ENCODE measurements at regions not wholly inside any gene's neighbourhood (a gene's known extent, or its start where the extent isn't known, plus 50 kb on each side); places are given as distances from the start of the nearest gene placed in this dataset.

DNA sequence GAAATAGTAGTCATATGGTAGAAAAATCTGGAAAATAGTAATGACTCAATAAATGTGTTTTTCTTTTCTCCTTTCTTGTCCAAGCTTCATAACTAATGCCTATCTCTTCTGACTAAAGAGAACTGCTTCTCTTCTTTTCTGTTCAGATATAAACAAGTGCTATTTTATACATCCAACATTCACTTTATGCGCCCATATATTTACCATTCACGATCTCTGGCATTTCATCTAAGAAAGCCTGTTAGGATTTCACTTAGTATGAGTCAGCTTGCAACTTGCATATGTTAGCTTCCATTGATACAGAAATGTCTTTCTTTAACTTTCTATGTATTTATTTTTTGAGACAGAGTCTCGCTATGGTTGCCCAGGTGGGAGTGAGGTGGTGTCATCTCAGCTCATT is 224.9 kb downstream of the VAPA start:
- Histone ChIP-seq H3K4me1 (peaks cover 35% of the 10 kb centered on the region), H3K27me3 (no peaks in the 10 kb centered on the region), H3K4me3 (no peak overlapping the region), H3K36me3 (no peaks in the 10 kb centered on the region), H3K27ac (no peak overlapping the region), H3K9me3 (no peaks in the 10 kb centered on the region)
- intact Hi-C loops (cut with DNase I), result no loop called here
- no peak for DNase-seq (ENCODE audit: extremely low spot score in 2 of 2)
- TF ChIP-seq, protein P1, sequence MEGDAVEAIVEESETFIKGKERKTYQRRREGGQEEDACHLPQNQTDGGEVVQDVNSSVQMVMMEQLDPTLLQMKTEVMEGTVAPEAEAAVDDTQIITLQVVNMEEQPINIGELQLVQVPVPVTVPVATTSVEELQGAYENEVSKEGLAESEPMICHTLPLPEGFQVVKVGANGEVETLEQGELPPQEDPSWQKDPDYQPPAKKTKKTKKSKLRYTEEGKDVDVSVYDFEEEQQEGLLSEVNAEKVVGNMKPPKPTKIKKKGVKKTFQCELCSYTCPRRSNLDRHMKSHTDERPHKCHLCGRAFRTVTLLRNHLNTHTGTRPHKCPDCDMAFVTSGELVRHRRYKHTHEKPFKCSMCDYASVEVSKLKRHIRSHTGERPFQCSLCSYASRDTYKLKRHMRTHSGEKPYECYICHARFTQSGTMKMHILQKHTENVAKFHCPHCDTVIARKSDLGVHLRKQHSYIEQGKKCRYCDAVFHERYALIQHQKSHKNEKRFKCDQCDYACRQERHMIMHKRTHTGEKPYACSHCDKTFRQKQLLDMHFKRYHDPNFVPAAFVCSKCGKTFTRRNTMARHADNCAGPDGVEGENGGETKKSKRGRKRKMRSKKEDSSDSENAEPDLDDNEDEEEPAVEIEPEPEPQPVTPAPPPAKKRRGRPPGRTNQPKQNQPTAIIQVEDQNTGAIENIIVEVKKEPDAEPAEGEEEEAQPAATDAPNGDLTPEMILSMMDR (IDR thresholded peaks at IDR 0.05), result no peak
- TF ChIP-seq POLR2A (IDR thresholded peaks at IDR 0.05) (no peak), POLR2AphosphoS5 (IDR thresholded peaks at IDR 0.05; ENCODE audit: insufficient read depth in 1 of 2, low read depth in 1 of 2) (no peak)

GRCh38 chr18:10139783-10140410 is 226.1 kb downstream of the VAPA start:
- intact Hi-C loops (cut with DNase I), result no loop called here
- Histone ChIP-seq H3K4me3 (no peak overlapping the region), H3K27ac (peak overlapping the region; percentile 74), H3K4me1 (peaks cover 35% of the 10 kb centered on the region), H3K27me3 (no peaks in the 10 kb centered on the region), H3K36me3 (no peaks in the 10 kb centered on the region), H3K9me3 (no peaks in the 10 kb centered on the region)
- TF ChIP-seq, protein P1 (IDR thresholded peaks at IDR 0.05), result no peak
- TF ChIP-seq POLR2AphosphoS5 (IDR thresholded peaks at IDR 0.05; ENCODE audit: insufficient read depth in 1 of 2, low read depth in 1 of 2) (no peak), POLR2A (IDR thresholded peaks at IDR 0.05) (no peak)
- DNase-seq (ENCODE audit: extremely low spot score in 2 of 2), result peak in 1 of 2 donors; percentile 81

- peak; percentile 67 to 74 for DNase-seq (ENCODE audit: extremely low spot score in 2 of 2)
- intact Hi-C loops (cut with DNase I), result no loop called here
- no peaks in the 10 kb centered on the region for H3K9me3 ChIP-seq
- H3K36me3 ChIP-seq, result no peaks in the 10 kb centered on the region
- TF ChIP-seq POLR2AphosphoS5 (IDR thresholded peaks at IDR 0.05; ENCODE audit: insufficient read depth in 1 of 2, low read depth in 1 of 2) (no peak), POLR2A (IDR thresholded peaks at IDR 0.05) (no peak)
- TF ChIP-seq, protein P1 (IDR thresholded peaks at IDR 0.05), result no peak
- peaks cover 35% of the 10 kb centered on the region for H3K4me1 ChIP-seq
- H3K27ac ChIP-seq, result peak overlapping the region; percentile 74
- H3K27me3 ChIP-seq, result no peaks in the 10 kb centered on the region
- H3K4me3 ChIP-seq, result no peak overlapping the region
These were observed 226.9 kb downstream of the VAPA start for GRCh38 chr18:10140461-10141282.

DNA sequence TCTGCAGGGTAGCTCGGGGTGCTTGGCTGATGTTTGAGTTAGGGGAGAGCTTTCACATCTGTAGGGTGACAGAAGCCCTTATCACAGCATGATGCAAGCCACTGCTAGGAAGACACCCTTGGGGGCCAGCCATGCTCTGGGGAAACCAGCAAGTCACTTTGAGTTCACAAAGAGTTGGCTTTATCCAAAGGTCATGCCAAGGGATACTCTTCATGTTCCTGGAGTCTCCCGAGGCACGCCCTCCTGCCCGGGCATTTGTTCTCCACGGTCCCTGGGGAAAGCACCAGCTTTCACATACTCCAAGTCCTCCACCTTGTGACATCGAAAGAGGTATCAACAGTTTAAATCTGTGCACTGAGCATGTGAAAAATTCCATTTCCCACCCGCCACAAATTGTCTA is 227.7 kb downstream of the VAPA start:
- peak overlapping the region; percentile 74 for H3K27ac ChIP-seq
- peak; percentile 70 to 79 for DNase-seq (ENCODE audit: extremely low spot score in 2 of 2)
- H3K9me3 ChIP-seq, result no peaks in the 10 kb centered on the region
- intact Hi-C loops (cut with DNase I), result no loop called here
- H3K36me3 ChIP-seq, result no peaks in the 10 kb centered on the region
- no peaks in the 10 kb centered on the region for H3K27me3 ChIP-seq
- no peak overlapping the region for H3K4me3 ChIP-seq
- peaks cover 35% of the 10 kb centered on the region for H3K4me1 ChIP-seq
- no peak for TF ChIP-seq POLR2A (IDR thresholded peaks at IDR 0.05)
- TF ChIP-seq, protein P1 (IDR thresholded peaks at IDR 0.05), result no peak
- no peak for TF ChIP-seq POLR2AphosphoS5 (IDR thresholded peaks at IDR 0.05; ENCODE audit: insufficient read depth in 1 of 2, low read depth in 1 of 2)

DNA sequence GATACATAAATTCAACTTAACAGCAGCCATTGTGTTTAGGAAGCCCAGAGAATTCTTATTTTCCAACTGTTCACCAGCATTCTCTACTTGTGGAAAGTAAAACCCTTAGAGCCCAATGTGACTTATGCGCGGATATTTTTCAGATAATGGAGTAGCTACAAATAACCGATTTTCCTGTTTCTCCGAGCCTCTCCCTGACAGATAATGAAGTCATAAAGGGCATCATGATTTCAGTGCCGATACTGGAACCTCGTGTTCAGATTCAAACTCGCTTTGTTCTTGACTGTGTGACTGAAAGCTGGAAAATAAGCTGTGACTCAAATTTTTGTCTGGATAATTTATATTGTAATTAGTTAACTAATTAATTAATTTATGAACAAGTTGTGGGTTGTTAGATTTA is 228.2 kb downstream of the VAPA start:
- no peak for DNase-seq (ENCODE audit: extremely low spot score in 2 of 2)
- H3K27me3 ChIP-seq, result no peaks in the 10 kb centered on the region
- intact Hi-C loops (cut with DNase I), result no loop called here
- TF ChIP-seq POLR2A (IDR thresholded peaks at IDR 0.05), result no peak
- H3K4me3 ChIP-seq, result no peak overlapping the region
- H3K27ac ChIP-seq, result peak overlapping the region; percentile 74
- H3K36me3 ChIP-seq, result no peaks in the 10 kb centered on the region
- no peaks in the 10 kb centered on the region for H3K9me3 ChIP-seq
- peaks cover 35% of the 10 kb centered on the region for H3K4me1 ChIP-seq
